H1 (cell line): ENCODE measurements at regions not wholly inside any gene's neighbourhood (a gene's known extent, or its start where the extent isn't known, plus 50 kb on each side); places are given as distances from the start of the nearest gene placed in this dataset.

ENCODE experiments used
- CTCF ChIA-PET: fragments of 300-600 bp; sonication (Branson Sonifier 250); formaldehyde crosslinking; loops from one replicate; lab custom pipeline; 2021; ENCODE audit not compliant: partially characterized antibody; lab: Charles Lee
- POLR2A ChIA-PET: fragments of 300-600 bp; sonication (Branson Sonifier 250); formaldehyde crosslinking; loops from one replicate; lab custom pipeline; 2021; ENCODE audit warnings: inconsistent platforms; ENCODE audit not compliant: partially characterized antibody; lab: Charles Lee
- DNase-seq, 2 experiments: peaks; one replicate each; pipeline versions ENCODE4 v3.0.0 to v3.0.0-alpha.2; 2010 to 2022; ENCODE audit warnings: low spot score in 2 of 2, low read depth in 1 of 2, mixed read lengths in 1 of 2
- FAIRE-seq: peaks from 2 replicates; lab custom pipeline; 2011; peaks lifted over from hg19 to GRCh38; lab: Jason Lieb, UNC
- H2AFZ ChIP-seq: 2 replicates; pipeline ENCODE4 v1.8.1; 2012; ENCODE audit warnings: low read length, inconsistent platforms
- H2AK5ac ChIP-seq: 2 replicates; pipeline ENCODE4 v1.6.1; 2013; ENCODE audit warnings: low read depth, low read length
- H2BK120ac ChIP-seq: replicated peaks from 2 replicates; pipeline ENCODE3; 2013; ENCODE audit warnings: low read depth, low read length, inconsistent platforms
- H2BK12ac ChIP-seq: 2 replicates; pipeline ENCODE4 v1.6.1; 2013; ENCODE audit warnings: low read depth, low read length
- H2BK15ac ChIP-seq: 2 replicates; pipeline ENCODE4 v1.6.1; 2013; ENCODE audit warnings: low read length
- H2BK20ac ChIP-seq: 2 replicates; pipeline ENCODE4 v1.6.1; 2013; ENCODE audit warnings: low read length
- H2BK5ac ChIP-seq: 2 replicates; pipeline ENCODE4 v1.6.1; 2013; ENCODE audit warnings: low read depth, low read length
- H3K14ac ChIP-seq: 2 replicates; pipeline ENCODE4 v1.6.1; 2013; ENCODE audit warnings: inconsistent platforms; ENCODE audit not compliant: insufficient read length
- H3K18ac ChIP-seq: 2 replicates; pipeline ENCODE4 v1.6.1; 2013; ENCODE audit warnings: low read length; ENCODE audit errors: extremely low read depth
- H3K23ac ChIP-seq: 2 replicates; pipeline ENCODE4 v1.6.1; 2013; ENCODE audit warnings: inconsistent platforms; ENCODE audit not compliant: insufficient read length
- H3K23me2 ChIP-seq: 2 replicates; pipeline ENCODE4 v1.6.1; 2013; ENCODE audit warnings: low read depth, low read length
- H3K27ac ChIP-seq: 2 replicates; pipeline ENCODE4 v1.6.1; 2011; ENCODE audit warnings: low read depth, low read length, inconsistent platforms
- H3K27me3 ChIP-seq, 4 experiments: replicated peaks in 1 of 4; 1 replicate in 1 of 4; 2 replicates in 3 of 4; pipeline versions ENCODE4 v1.6.1 to v1.8.1; 2011 to 2013; ENCODE audit warnings: low read length in 3 of 4, mild to moderate bottlenecking in 3 of 4, inconsistent platforms in 2 of 4, mixed read lengths in 2 of 4, moderate library complexity in 1 of 4; ENCODE audit not compliant: control insufficient read depth in 3 of 4, insufficient read depth in 3 of 4; ENCODE audit errors: extremely low read depth in 1 of 4
- H3K36me3 ChIP-seq, 4 experiments: 2 replicates each; pipeline versions ENCODE4 v1.6.1 to v1.8.1; 2011 to 2013; ENCODE audit warnings: mild to moderate bottlenecking in 4 of 4, low read length in 3 of 4, moderate library complexity in 2 of 4, control low read depth in 1 of 4, inconsistent platforms in 1 of 4; ENCODE audit not compliant: insufficient read depth in 4 of 4, control insufficient read depth in 2 of 4
- H3K4ac ChIP-seq: replicated peaks from 2 replicates; pipeline ENCODE3; 2013; ENCODE audit warnings: low read length, low read depth, mixed read lengths, inconsistent platforms; ENCODE audit not compliant: insufficient read length
- H3K4me1 ChIP-seq, 4 experiments: replicated peaks in 1 of 4; 1 replicate in 1 of 4; 2 replicates in 3 of 4; pipeline versions ENCODE4 v1.6.1 to v1.8.1; 2011 to 2013; ENCODE audit warnings: low read length in 3 of 4, inconsistent platforms in 2 of 4, mixed read lengths in 1 of 4; ENCODE audit not compliant: insufficient read depth in 4 of 4, control insufficient read depth in 3 of 4
- H3K4me2 ChIP-seq, 2 experiments: 2 replicates each; pipeline versions ENCODE4 v1.6.1 to v1.8.1; 2011 to 2013; ENCODE audit warnings: low read depth in 2 of 2, low read length in 2 of 2, control low read depth in 1 of 2, inconsistent platforms in 1 of 2, mild to moderate bottlenecking in 1 of 2; ENCODE audit not compliant: insufficient read depth in 1 of 2
- H3K4me3 ChIP-seq, 4 experiments: fragments of 200-600, 300-600 bp in 1 of 4; sonication (generic), shearing (Covaris generic), sonication (Bioruptor Twin) in 1 of 4; 2 replicates each; pipeline versions ENCODE4 v1.5.1 to v1.8.1; 2011 to 2016; ENCODE audit warnings: low read length in 4 of 4, low read depth in 3 of 4, control low read depth in 2 of 4, inconsistent platforms in 2 of 4, mild to moderate bottlenecking in 2 of 4, mixed read lengths in 1 of 4, moderate library complexity in 1 of 4; ENCODE audit not compliant: insufficient read depth in 2 of 4; ENCODE audit errors: extremely low read depth in 1 of 4
- H3K56ac ChIP-seq: replicated peaks from 2 replicates; pipeline ENCODE3; 2013; ENCODE audit warnings: low read depth, mild to moderate bottlenecking, mixed read lengths, low read length, inconsistent platforms; ENCODE audit not compliant: insufficient read length
- H3K79me1 ChIP-seq: 2 replicates; pipeline ENCODE4 v1.6.1; 2013; ENCODE audit warnings: low read depth, low read length, control low read depth
- H3K79me2 ChIP-seq, 2 experiments: 2 replicates each; pipeline versions ENCODE4 v1.6.1 to v1.8.1; 2012 to 2013; ENCODE audit warnings: low read length in 2 of 2, mild to moderate bottlenecking in 2 of 2, inconsistent platforms in 1 of 2; ENCODE audit not compliant: insufficient read depth in 2 of 2, control insufficient read depth in 1 of 2
- H3K9ac ChIP-seq, 4 experiments: replicated peaks in 1 of 4; 1 replicate in 1 of 4; 2 replicates in 3 of 4; pipeline versions ENCODE4 v1.6.1 to v1.8.1; 2011 to 2013; ENCODE audit warnings: low read depth in 3 of 4, low read length in 3 of 4, control low read depth in 2 of 4, mild to moderate bottlenecking in 2 of 4, moderate library complexity in 2 of 4, inconsistent platforms in 1 of 4; ENCODE audit errors: extremely low read depth in 1 of 4
- H3K9me3 ChIP-seq, 2 experiments: 2 replicates each; pipeline versions ENCODE4 v1.6.1 to v1.8.1; 2012 to 2013; ENCODE audit warnings: mild to moderate bottlenecking in 2 of 2, moderate library complexity in 2 of 2, control low read depth in 1 of 2, inconsistent platforms in 1 of 2, low read depth in 1 of 2, low read length in 1 of 2, mixed read lengths in 1 of 2; ENCODE audit not compliant: insufficient read depth in 2 of 2
- H4K20me1 ChIP-seq, 2 experiments: replicated peaks in 1 of 2; 2 replicates each; pipeline versions ENCODE3 to v1.8.1; 2011 to 2013; ENCODE audit warnings: inconsistent platforms in 2 of 2, low read length in 2 of 2, mild to moderate bottlenecking in 1 of 2; ENCODE audit not compliant: insufficient read depth in 2 of 2, control insufficient read depth in 1 of 2
- H4K5ac ChIP-seq: 2 replicates; pipeline ENCODE4 v1.6.1; 2013; ENCODE audit warnings: low read length, low read depth, mixed read lengths, inconsistent platforms; ENCODE audit not compliant: insufficient read length
- H4K8ac ChIP-seq: 2 replicates; pipeline ENCODE4 v1.8.0; 2013; ENCODE audit warnings: mild to moderate bottlenecking, moderate library complexity, low read length, inconsistent platforms; ENCODE audit not compliant: insufficient read depth; ENCODE audit errors: extremely low read depth
- H4K91ac ChIP-seq: replicated peaks from 2 replicates; pipeline ENCODE3; 2013; ENCODE audit warnings: low read length, mixed read lengths, inconsistent platforms; ENCODE audit not compliant: insufficient read length
- GABPA ChIP-seq: IDR thresholded peaks from 2 replicates; pipeline ENCODE4 v1.6.1; 2011; ENCODE audit warnings: mild to moderate bottlenecking, low read length, moderate library complexity, borderline replicate concordance; ENCODE audit not compliant: insufficient read depth
- GTF2F1 ChIP-seq: IDR thresholded peaks from 2 replicates; pipeline ENCODE4 v1.6.1; 2012; ENCODE audit warnings: low read depth, low read length, improper control_type of control experiment, borderline replicate concordance
- KDM1A ChIP-seq: fragments of 200-600, 300-600 bp; sonication (generic); IDR thresholded peaks from 2 replicates; pipeline ENCODE4 v1.7.1; 2016; ENCODE audit warnings: mild to moderate bottlenecking, low read length, borderline replicate concordance
- MAX ChIP-seq: IDR thresholded peaks from 2 replicates; pipeline ENCODE4 v1.6.1; 2012; ENCODE audit warnings: inconsistent platforms
- PHF8 ChIP-seq: fragments of 200-600 bp; sonication (generic); conservative IDR thresholded peaks from 2 replicates; pipeline ENCODE4 v1.7.1; 2012; ENCODE audit warnings: low read depth, mild to moderate bottlenecking, inconsistent platforms, low read length, moderate library complexity
- SIN3A ChIP-seq, 2 experiments: IDR thresholded peaks in 1 of 2; conservative IDR thresholded peaks in 1 of 2; 2 replicates each; pipeline ENCODE4 v1.6.1; 2011 to 2012; ENCODE audit warnings: low read length in 2 of 2, improper control_type of control experiment in 1 of 2, low read depth in 1 of 2, mild to moderate bottlenecking in 1 of 2
- SIX5 ChIP-seq: IDR thresholded peaks from 2 replicates; pipeline ENCODE4 v1.6.1; 2011; ENCODE audit warnings: mild to moderate bottlenecking, low read depth, low read length
- WGBS, 2 experiments: shearing (Covaris generic) in 1 of 2; methylation state at CpG; one replicate each; pipeline versions ENCODE4 v1.1.6 to v1.1.7; 2013 to 2015; ENCODE audit warnings: low lambda C conversion rate in 2 of 2, mixed read lengths in 2 of 2, inconsistent platforms in 1 of 2, low coverage in 1 of 2, missing lambda C conversion rate in 1 of 2; ENCODE audit not compliant: insufficient replicate concordance in 2 of 2, insufficient coverage in 1 of 2, insufficient read length in 1 of 2; ENCODE audit errors: extremely low coverage in 1 of 2, missing lambda C conversion rate in 1 of 2; 5-methylcytosine and 5-hydroxymethylcytosine counted together
- TF ChIP-seq, protein P1 (sequence below): IDR thresholded peaks from 2 replicates; pipeline ENCODE4 v1.6.1; 2012; ENCODE audit warnings: inconsistent platforms

DNA sequence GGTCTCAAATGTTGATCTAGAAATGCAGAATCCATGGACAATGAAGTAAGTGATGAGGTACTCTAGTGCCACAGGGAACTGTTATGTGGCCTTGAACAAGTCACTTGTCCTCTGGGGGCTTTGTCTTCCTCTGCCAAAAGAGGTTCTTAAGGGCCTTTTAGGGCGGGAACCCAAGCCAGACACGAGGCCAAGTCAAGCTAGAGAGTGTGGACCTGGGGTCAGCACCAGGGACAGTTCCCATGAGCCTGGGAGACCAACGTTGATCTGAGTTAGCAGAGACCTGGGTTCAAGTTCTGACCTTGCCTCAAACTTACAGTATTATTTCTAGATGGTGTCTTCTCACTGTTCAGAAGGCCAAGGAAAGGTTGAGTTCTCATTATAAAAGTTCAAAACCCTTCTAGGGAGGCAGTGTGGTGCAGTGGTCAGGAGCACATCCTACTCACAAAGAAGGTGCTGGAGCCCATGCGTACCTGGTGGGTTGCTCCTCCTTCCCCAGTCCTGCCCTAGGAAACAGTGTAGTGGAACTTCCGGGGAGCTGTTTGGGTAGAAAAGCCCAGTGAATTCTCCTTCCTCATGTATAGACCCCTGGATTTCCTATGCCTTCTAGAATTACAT, 121.5 kb downstream of the CHST1 start:
- no peak overlapping the region for H3K14ac ChIP-seq

More for the DNA sequence above, 121.5 kb downstream of the CHST1 start:
- no peak overlapping the region for H3K56ac ChIP-seq
- no peak overlapping the region for H2BK120ac ChIP-seq
- peak; percentile 48 for FAIRE-seq
- ChIA-PET POLR2A (no interaction called here), CTCF (interaction anchor here (1.0 to 1.5 kb wide), 6 partner anchors 13 to 228 kb away, joined by 3 to 4 read pairs (median 4); no protein-coding TSS in a partner anchor)
- no peak overlapping the region for H2BK20ac ChIP-seq
- H2BK15ac ChIP-seq = no peak overlapping the region
- H2AK5ac ChIP-seq = no peak overlapping the region
- H3K36me3 ChIP-seq = no peaks in the 10 kb centered on the region
- H3K18ac ChIP-seq = no peak overlapping the region
- H4K91ac ChIP-seq = no peak overlapping the region
- no peak overlapping the region for H2AFZ ChIP-seq
- H3K9ac ChIP-seq = no peak overlapping the region
- no peaks in the 10 kb centered on the region for H3K9me3 ChIP-seq
- no peak overlapping the region for H3K27ac ChIP-seq
- no peaks in the 10 kb centered on the region for H3K4me1 ChIP-seq
- TF ChIP-seq GABPA = no peak
- peak; percentile 38; the same call in 1 of the 2 replicates for TF ChIP-seq KDM1A
- TF ChIP-seq GTF2F1 = no peak
- no peak for TF ChIP-seq SIX5
- TF ChIP-seq, protein P1, sequence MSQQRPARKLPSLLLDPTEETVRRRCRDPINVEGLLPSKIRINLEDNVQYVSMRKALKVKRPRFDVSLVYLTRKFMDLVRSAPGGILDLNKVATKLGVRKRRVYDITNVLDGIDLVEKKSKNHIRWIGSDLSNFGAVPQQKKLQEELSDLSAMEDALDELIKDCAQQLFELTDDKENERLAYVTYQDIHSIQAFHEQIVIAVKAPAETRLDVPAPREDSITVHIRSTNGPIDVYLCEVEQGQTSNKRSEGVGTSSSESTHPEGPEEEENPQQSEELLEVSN = peak; percentile 94
- 0 out of 4 replicates have a peak, but pooled peaks of 1 of the 2 experiments have one; percentile 42 for TF ChIP-seq SIN3A (conservative IDR thresholded peaks at IDR 0.05 in 1 of 2, IDR thresholded peaks at IDR 0.05 in 1 of 2; ENCODE audit: low read depth in 1 of 2, low read length in 2 of 2)
- no peak for TF ChIP-seq PHF8
- TF ChIP-seq MAX = peak; percentile 74
- H4K5ac ChIP-seq = no peak overlapping the region
- H2BK5ac ChIP-seq = no peak overlapping the region
- no peak overlapping the region for H2BK12ac ChIP-seq
- peaks cover 0 to 2% of the 10 kb centered on the region in 2 experiments for H4K20me1 ChIP-seq
- no peaks in the 10 kb centered on the region for H3K79me2 ChIP-seq
- H3K27me3 ChIP-seq = no peaks in the 10 kb centered on the region
- H4K8ac ChIP-seq = no peak overlapping the region
- no peak overlapping the region for H3K4me3 ChIP-seq
- no peak overlapping the region for H3K4me2 ChIP-seq
- no peaks in the 10 kb centered on the region for H3K23me2 ChIP-seq
- peak; percentile 5 to 77 for DNase-seq
- no peak overlapping the region for H3K4ac ChIP-seq
- H3K23ac ChIP-seq = no peak overlapping the region
- WGBS, 2 experiments = 53% methylated on average over 5 of the region's 5 CpGs; no CpG with 5 or more reads in 1 of the 2 experiments
- H3K79me1 ChIP-seq = no peaks in the 10 kb centered on the region; the same call in 1 of the 2 replicates
